Keratinocyte (primary cell): ENCODE measurements at regions not wholly inside any gene's neighbourhood (a gene's known extent, or its start where the extent isn't known, plus 50 kb on each side); places are given as distances from the start of the nearest gene placed in this dataset.

ENCODE experiments used
- DNase-seq: peaks from one replicate; pipeline ENCODE4 v3.0.0-alpha.2; 2011; ENCODE audit warnings: low read depth, missing footprints, low spot score
- FAIRE-seq: peaks from 2 replicates; lab custom pipeline; 2011; peaks lifted over from hg19 to GRCh38; lab: Jason Lieb, UNC
- H2AFZ ChIP-seq: 2 replicates; pipeline ENCODE4 v1.6.0; 2012; ENCODE audit warnings: low read length, control low read depth, inconsistent platforms; ENCODE audit not compliant: control insufficient read depth
- H3K27ac ChIP-seq: 2 replicates; pipeline ENCODE4 v1.5.1; 2011; ENCODE audit warnings: low read length; ENCODE audit not compliant: control insufficient read depth, insufficient read depth
- H3K27me3 ChIP-seq: 3 replicates; pipeline ENCODE4 v1.6.0; 2011; ENCODE audit warnings: low read length; ENCODE audit not compliant: control insufficient read depth, insufficient read depth; ENCODE audit errors: extremely low read depth
- H3K36me3 ChIP-seq, 2 experiments: 2 replicates in 1 of 2; 3 replicates in 1 of 2; pipeline ENCODE4 v1.5.1; 2011; ENCODE audit warnings: low read length in 2 of 2, mild to moderate bottlenecking in 1 of 2; ENCODE audit not compliant: control insufficient read depth in 2 of 2, insufficient read depth in 2 of 2; ENCODE audit errors: extremely low read depth in 1 of 2
- H3K4me1 ChIP-seq: 3 replicates; pipeline ENCODE4 v1.5.1; 2011; ENCODE audit warnings: low read length; ENCODE audit not compliant: control insufficient read depth, insufficient read depth; ENCODE audit errors: extremely low read depth
- H3K4me2 ChIP-seq: 3 replicates; pipeline ENCODE4 v1.6.0; 2011; ENCODE audit warnings: low read depth, low read length; ENCODE audit not compliant: control insufficient read depth, insufficient read depth; ENCODE audit errors: extremely low read depth
- H3K4me3 ChIP-seq, 3 experiments: fragments of 200-600 bp in 1 of 3; sonication (generic) in 1 of 3; 2 replicates in 2 of 3; 3 replicates in 1 of 3; pipeline ENCODE4 v1.5.1; 2011 to 2016; ENCODE audit warnings: low read length in 3 of 3, mild to moderate bottlenecking in 3 of 3, control low read depth in 2 of 3, inconsistent platforms in 1 of 3, low read depth in 1 of 3, mixed read lengths in 1 of 3, mixed run types in 1 of 3, moderate library complexity in 1 of 3; ENCODE audit not compliant: control insufficient read depth in 2 of 3, insufficient read depth in 2 of 3; ENCODE audit errors: extremely low read depth in 1 of 3
- H3K79me2 ChIP-seq: 2 replicates; pipeline ENCODE4 v1.6.0; 2012; ENCODE audit warnings: low read length; ENCODE audit not compliant: control insufficient read depth, insufficient read depth
- H3K9ac ChIP-seq: 3 replicates; pipeline ENCODE4 v1.6.0; 2011; ENCODE audit warnings: low read length; ENCODE audit not compliant: control insufficient read depth, insufficient read depth; ENCODE audit errors: extremely low read depth
- H3K9me1 ChIP-seq: 3 replicates; pipeline ENCODE4 v1.6.0; 2011; ENCODE audit warnings: low read length; ENCODE audit not compliant: control insufficient read depth, insufficient read depth; ENCODE audit errors: extremely low read depth
- H3K9me3 ChIP-seq: 2 replicates; pipeline ENCODE4 v1.5.1; 2012; ENCODE audit warnings: low read depth, low read length; ENCODE audit not compliant: control insufficient read depth
- H4K20me1 ChIP-seq: 3 replicates; pipeline ENCODE4 v1.6.0; 2011; ENCODE audit warnings: low read length; ENCODE audit not compliant: control insufficient read depth, insufficient read depth; ENCODE audit errors: extremely low read depth
- CTCF ChIP-seq, 3 experiments: IDR thresholded peaks in 1 of 3; conservative IDR thresholded peaks in 1 of 3; optimal IDR thresholded peaks in 1 of 3; 2 replicates in 2 of 3; 3 replicates in 1 of 3; pipeline versions ENCODE3 to v1.5.1; 2011; ENCODE audit warnings: low read length in 3 of 3, mild to moderate bottlenecking in 3 of 3, moderate library complexity in 2 of 3, control low read depth in 1 of 3, inconsistent platforms in 1 of 3; ENCODE audit not compliant: insufficient read depth in 2 of 3; ENCODE audit errors: extremely low read depth in 1 of 3
- EZH2 ChIP-seq: IDR thresholded peaks from one replicate; pipeline ENCODE4 v1.6.1; 2012; ENCODE audit warnings: inconsistent platforms, mild to moderate bottlenecking, low read length, moderate library complexity
- dilution Hi-C: fragments of 300-500 bp; cut with MboI; formaldehyde crosslinking; loops from one replicate; pipeline ENCODE4 v1.7.0; 2020; ENCODE audit warnings: low sequenced_read_pairs; ENCODE audit not compliant: extremely low pct_ligation_motif_present

GRCh38 chr2:71826299-71826698 lies 321.4 kb downstream of the CYP26B1 start:
- TF ChIP-seq CTCF (optimal IDR thresholded peaks at IDR 0.05 in 1 of 3, IDR thresholded peaks at IDR 0.05 in 1 of 3, conservative IDR thresholded peaks at IDR 0.05 in 1 of 3; ENCODE audit: extremely low read depth in 1 of 3, insufficient read depth in 2 of 3, low read length in 3 of 3) (no peak), EZH2 (no peak)
- no peaks in the 10 kb centered on the region for H3K36me3 ChIP-seq

DNA sequence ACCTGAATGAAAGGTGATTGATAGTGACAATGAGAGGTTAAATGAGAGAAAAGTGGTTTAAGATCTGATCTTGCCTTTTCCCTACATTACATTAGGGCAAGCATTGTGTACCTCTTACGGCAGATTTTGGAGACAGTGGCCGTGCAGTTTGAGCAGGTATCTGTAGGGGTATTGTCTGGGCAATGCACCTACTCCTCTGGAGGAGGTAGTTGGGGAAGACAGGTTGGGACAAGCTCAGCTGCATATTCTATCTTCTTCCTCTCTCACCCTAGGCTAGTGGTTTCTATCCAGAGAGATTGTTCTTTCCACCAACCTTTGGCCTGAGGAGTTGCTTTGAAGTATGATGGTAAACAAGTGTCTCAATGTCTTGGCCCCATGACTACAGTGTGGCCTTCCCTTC lies 323.2 kb downstream of the CYP26B1 start:
- FAIRE-seq = peak; percentile 97
- Histone ChIP-seq H3K9ac (no peak overlapping the region), H3K79me2 (no peaks in the 10 kb centered on the region), H3K27me3 (no peaks in the 10 kb centered on the region), H3K9me1 (no peaks in the 10 kb centered on the region), H2AFZ (peak overlapping the region; percentile 84), H3K4me3 (peak overlapping the region in 2 of 3 experiments; percentile 4 to 30), H4K20me1 (no peaks in the 10 kb centered on the region), H3K27ac (no peak overlapping the region), H3K36me3 (no peaks in the 10 kb centered on the region), H3K4me1 (peaks cover 13% of the 10 kb centered on the region), H3K4me2 (peak overlapping the region; percentile 53), H3K9me3 (no peaks in the 10 kb centered on the region)
- dilution Hi-C loops = no loop called here
- TF ChIP-seq EZH2 = no peak
- no peak for TF ChIP-seq CTCF (optimal IDR thresholded peaks at IDR 0.05 in 1 of 3, IDR thresholded peaks at IDR 0.05 in 1 of 3, conservative IDR thresholded peaks at IDR 0.05 in 1 of 3; ENCODE audit: extremely low read depth in 1 of 3, insufficient read depth in 2 of 3, low read length in 3 of 3)
- DNase-seq = peak; percentile 11

More at GRCh38 chr2:71826299-71826698, 321.4 kb downstream of the CYP26B1 start:
- H3K4me1 ChIP-seq = peaks cover 13% of the 10 kb centered on the region
- no peak overlapping the region for H3K9ac ChIP-seq
- peaks cover 6% of the 10 kb centered on the region for H3K27me3 ChIP-seq
- no peak overlapping the region for H3K4me3 ChIP-seq
- H3K9me1 ChIP-seq = no peaks in the 10 kb centered on the region
- H3K4me2 ChIP-seq = no peak overlapping the region
- H2AFZ ChIP-seq = no peak overlapping the region
- DNase-seq (no peak), FAIRE-seq (no peak)
- dilution Hi-C loops = no loop called here
- H3K27ac ChIP-seq = no peak overlapping the region
- no peaks in the 10 kb centered on the region for H3K9me3 ChIP-seq
- no peaks in the 10 kb centered on the region for H3K79me2 ChIP-seq
- H4K20me1 ChIP-seq = no peaks in the 10 kb centered on the region
